Upper lobe of left lung (tissue), 4 donors: ENCODE measurements at regions not wholly inside any gene's neighbourhood (a gene's known extent, or its start where the extent isn't known, plus 50 kb on each side); places are given as distances from the start of the nearest gene placed in this dataset.

Source experiments
- CTCF ChIP-seq, 6 experiments: fragments of 450-650 bp in 4 of 6; fragments of 200-600 bp in 2 of 6; sonication (generic) in 2 of 6; IDR thresholded peaks; one replicate each; pipeline ENCODE4 v1.5.1; 2016 to 2019; ENCODE audit warnings: antibody characterized with exemption in 6 of 6
- EP300 ChIP-seq, 4 donors: sonication (generic); formaldehyde crosslinking; IDR thresholded peaks; one replicate each; pipeline ENCODE4 v1.5.1; 2017; ENCODE audit warnings: antibody characterized with exemption in 4 of 4, control low read depth in 2 of 4
- POLR2A ChIP-seq, 4 donors: fragments of 450-650 bp; IDR thresholded peaks; one replicate each; pipeline ENCODE4 v1.5.1; 2016 to 2017; ENCODE audit warnings: antibody characterized with exemption in 4 of 4, mild to moderate bottlenecking in 2 of 4
- POLR2AphosphoS5 ChIP-seq, 2 donors: sonication (generic); formaldehyde crosslinking; IDR thresholded peaks; one replicate each; pipeline ENCODE4 v1.5.1; 2017; ENCODE audit warnings: antibody characterized with exemption in 2 of 2

- no peak for TF ChIP-seq POLR2A (IDR thresholded peaks at IDR 0.05)
- no peak for TF ChIP-seq CTCF (IDR thresholded peaks at IDR 0.05)
- no peak for TF ChIP-seq POLR2AphosphoS5 (IDR thresholded peaks at IDR 0.05)
- TF ChIP-seq EP300 (IDR thresholded peaks at IDR 0.05), result no peak
Observed at GRCh38 chr1:193662030-193662429, 475.6 kb upstream of the B3GALT2 start.
